DMS53 (cell line): ENCODE measurements at regions not wholly inside any gene's neighbourhood (a gene's known extent, or its start where the extent isn't known, plus 50 kb on each side); places are given as distances from the start of the nearest gene placed in this dataset.
A peak's percentile ranks its signal among the peaks of the same experiment; 100 is the strongest.
"Not testable (repeated sequence)": the region's sequence is repeated elsewhere in the genome, so short reads cannot be mapped to it uniquely, and the experiment has no call there.

ENCODE experiments used
- DNase-seq: peaks from one replicate; lab custom pipeline; 2025; lab: John Stamatoyannopoulos, UW

DNA sequence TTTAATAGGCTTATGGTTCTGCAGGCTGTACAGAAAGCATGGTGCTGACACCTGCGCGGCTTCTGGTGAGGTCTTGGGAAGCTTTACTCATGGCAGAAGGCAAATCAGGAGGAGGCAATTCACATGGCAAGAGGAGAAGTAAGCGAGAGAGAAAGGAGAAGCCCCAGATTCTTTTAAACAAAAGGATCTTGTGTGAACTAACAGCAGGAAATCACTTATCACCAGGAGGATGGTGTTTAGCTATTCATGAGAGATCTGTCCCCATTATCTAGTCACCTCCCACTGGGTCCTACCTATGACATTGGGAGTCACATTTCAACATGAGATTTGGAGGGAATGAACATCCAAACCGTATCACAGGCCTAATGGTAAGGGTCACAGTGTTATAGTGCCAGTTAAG lies 678.0 kb upstream of the KCND2 start:
- peak; percentile 19 for DNase-seq

DNA sequence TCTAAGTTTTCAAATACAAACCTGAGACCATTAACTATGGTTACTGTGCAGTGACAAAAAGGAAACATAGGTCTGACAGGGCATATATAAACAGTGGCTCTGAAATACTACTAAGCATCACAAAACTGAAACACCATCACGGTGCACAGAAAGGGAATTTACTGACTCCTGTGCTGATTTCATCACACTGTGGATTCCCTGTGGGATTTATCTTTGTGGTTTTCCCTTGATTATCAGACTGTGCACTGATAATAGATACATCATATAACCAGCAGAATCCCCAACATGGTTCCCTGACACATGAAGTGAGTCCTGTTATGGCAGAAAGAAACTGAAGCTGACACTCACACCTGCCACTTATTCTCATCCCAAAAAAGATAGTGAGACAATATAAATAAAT lies 676.3 kb upstream of the KCND2 start:
- no peak for DNase-seq

DNA sequence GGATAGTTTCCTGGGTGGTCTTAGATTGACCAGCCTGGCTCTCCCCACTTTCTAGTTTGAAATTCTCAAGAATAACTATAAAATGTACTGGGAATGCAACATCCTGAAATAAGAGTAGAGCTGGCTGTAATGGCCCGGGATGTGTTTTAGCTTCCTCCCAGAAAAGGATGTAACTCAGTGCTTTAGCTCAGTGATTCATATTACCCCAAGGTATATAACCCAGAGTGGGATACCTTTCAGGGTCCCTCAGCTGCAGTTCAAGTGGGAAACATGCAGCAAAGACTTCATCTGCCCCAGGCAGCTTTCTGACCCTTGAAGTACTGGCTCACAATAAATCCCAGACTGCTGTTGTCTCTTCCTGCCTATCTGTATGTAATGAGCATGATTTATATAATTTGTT lies 666.7 kb upstream of the KCND2 start:
- no peak for DNase-seq

- no peak for DNase-seq
Observed at GRCh38 chr7:119620769-119621168, 652.2 kb upstream of the KCND2 start.

DNA sequence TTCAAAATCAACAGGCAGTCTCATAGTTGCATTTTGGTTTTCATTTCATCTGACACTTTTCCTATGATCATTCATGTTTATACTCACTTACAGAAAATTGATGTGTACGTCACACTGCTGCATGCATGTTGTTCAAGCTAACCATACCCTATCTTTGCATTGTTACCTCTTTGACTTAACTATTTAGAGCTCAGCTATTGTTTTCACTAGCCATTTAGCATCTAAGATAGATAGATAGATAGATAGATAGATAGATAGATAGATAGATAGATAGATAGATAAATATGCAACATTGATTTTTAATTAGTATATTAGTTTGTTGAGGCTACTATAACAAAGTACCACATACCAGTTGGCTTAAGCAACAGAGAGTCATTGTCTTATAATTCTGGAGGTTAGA lies 649.5 kb upstream of the KCND2 start:
- no peak for DNase-seq

GRCh38 chr7:119630406-119630969 lies 642.5 kb upstream of the KCND2 start:
- DNase-seq: no peak

GRCh38 chr7:119633812-119634211 lies 639.2 kb upstream of the KCND2 start:
- DNase-seq: not testable (repeated sequence)

GRCh38 chr7:119640326-119640725 lies 632.6 kb upstream of the KCND2 start:
- no peak for DNase-seq

DNA sequence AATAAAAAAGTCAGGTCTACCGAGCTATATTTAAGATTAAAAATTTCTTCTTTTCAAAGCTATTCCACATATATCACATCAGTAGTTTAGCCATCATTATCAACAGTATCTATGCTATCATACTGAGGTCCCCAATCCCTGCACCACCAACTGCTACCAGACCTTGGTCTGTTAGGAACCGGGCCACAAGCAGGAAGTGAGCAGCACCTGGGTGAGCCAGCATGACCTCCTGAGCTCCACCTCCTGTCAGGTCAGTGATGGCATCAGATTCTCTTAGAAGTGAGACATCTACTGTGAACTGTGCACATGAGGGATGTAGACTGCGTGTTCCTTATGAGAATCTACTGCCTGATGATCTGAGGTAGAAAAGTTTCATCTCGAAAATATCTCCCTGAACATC lies 632.1 kb upstream of the KCND2 start:
- no peak for DNase-seq

- no peak for DNase-seq
Observed at GRCh38 chr7:119643558-119643957, 629.4 kb upstream of the KCND2 start.

GRCh38 chr7:119647286-119647685 lies 625.7 kb upstream of the KCND2 start:
- no peak for DNase-seq

GRCh38 chr7:119648752-119649151 lies 624.2 kb upstream of the KCND2 start:
- DNase-seq: not testable (repeated sequence)

GRCh38 chr7:119660080-119660479 lies 612.9 kb upstream of the KCND2 start:
- DNase-seq: no peak

- no peak for DNase-seq
Observed at GRCh38 chr7:119664601-119665000, 608.4 kb upstream of the KCND2 start.

- no peak for DNase-seq
Observed at GRCh38 chr7:119665796-119666195, 607.2 kb upstream of the KCND2 start.

- no peak for DNase-seq
Observed at GRCh38 chr7:119681336-119681735, 591.6 kb upstream of the KCND2 start.

- DNase-seq: no peak
Observed at GRCh38 chr7:119684763-119685162, 588.2 kb upstream of the KCND2 start.

GRCh38 chr7:119685906-119686305 lies 587.1 kb upstream of the KCND2 start:
- DNase-seq: no peak

DNA sequence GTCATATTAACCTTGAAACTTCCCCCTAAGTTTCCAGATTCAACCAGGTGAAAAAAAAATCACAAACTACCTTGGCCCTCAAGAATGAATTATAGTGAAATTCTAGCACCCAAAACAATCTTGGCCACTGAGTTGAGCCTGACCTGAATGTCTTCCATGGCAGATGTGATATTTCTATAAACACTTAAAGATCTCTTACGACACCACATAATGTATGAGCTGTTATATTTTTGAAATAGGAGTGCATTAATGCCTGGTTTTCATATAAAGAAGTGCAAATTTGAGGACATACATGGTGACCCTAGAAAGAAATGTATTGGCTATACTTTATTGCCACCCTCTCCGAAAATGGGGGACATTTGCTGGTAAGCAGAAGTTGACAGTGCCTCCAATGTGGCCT lies 584.1 kb upstream of the KCND2 start:
- DNase-seq: no peak

DNA sequence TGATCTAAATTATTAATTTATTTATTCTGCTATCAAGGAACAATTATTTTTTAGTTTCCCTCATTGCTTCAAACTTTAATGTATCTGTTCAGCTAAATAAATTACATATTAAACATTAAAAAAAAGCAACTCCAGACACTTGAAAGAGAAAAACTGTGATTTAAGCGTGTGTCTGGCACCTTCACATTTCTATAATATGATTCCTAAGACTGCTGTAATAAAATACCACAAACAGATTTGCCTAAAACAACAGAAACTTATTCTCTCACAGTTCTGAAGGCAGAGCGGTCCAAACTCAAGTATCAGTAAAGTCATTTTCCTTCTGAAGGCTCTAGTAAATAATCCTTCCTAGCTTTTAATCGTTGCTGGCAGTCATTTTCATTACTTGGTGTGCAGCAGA lies 580.4 kb upstream of the KCND2 start:
- no peak for DNase-seq

DNA sequence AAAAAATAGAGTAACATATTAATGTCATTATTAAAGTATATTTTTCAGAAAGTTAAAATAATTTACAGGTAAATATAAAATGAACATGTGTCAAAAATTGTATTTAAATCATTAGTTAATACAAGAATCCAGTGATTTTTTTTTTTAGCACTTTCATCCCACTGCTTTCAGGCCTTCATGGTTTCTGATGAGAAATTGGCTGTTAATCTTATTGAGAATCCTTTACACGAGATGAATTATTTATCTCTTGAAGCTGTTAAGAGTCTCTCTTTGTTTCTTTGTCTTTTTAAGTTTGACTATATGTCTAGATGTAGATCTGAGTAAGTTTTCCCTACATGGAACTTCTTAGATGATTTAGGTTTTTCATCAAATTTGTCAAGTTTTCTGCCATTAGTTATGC lies 578.5 kb upstream of the KCND2 start:
- no peak for DNase-seq

DNA sequence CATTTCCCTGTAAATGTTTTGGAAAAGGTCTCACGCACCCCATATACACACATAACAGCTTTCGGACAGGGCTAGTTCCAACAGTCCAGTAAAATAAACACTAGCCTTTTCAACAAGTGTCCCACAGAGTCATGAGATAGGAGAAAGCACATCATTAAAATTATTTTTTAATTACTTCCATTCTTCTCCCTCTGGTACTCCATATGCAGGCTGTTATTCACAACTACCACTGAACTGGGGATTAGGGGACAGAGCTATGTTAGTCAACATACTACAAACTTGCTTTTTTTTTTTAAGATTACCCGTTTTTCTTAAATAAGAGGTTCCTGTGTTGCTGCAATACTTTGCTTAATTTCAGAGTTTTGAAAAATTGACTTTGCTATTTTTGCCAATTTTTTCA lies 576.6 kb upstream of the KCND2 start:
- no peak for DNase-seq

DNA sequence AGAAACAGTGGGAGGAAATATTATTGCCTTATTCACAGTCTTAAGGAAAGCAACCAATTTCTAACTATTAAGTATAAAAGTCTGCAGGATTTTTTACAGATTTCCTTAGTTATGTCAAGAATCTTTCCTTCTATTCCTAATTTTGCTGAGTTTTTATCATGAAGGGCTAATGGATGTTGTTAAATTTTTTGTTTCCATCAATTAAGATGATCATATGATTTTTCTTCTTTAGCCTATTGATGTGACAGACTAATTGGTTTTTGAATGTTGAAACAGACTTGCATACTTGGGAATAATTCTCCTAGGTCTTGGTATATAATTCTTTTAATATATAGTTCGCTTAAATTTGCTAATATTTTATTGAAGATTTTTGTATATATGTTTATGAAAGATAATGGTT lies 569.1 kb upstream of the KCND2 start:
- DNase-seq: peak; percentile 12

DNA sequence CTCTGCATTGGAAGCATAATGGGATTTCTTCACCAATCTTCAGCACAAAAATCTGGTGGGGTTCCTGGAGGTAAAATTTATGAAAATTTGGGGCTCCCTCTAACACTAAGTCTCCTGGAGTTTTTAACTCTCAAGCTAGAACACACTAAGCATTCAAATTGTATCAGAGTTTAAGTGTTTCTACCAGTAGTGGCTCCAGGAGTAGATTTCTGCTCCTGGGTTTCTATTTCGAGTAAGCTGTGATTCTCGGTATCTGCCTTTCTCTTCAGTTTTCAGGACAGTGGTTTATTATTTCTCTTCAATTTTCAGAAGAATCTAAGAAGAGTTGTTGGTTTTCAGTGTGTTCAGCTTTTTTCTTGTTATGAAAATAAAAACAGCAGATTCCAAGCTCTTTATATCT lies 566.4 kb upstream of the KCND2 start:
- DNase-seq: no peak

- DNase-seq: no peak
Observed at GRCh38 chr7:119708891-119709290, 564.1 kb upstream of the KCND2 start.
